HG02610 (cell line): ENCODE measurements at regions not wholly inside any gene's neighbourhood (a gene's known extent, or its start where the extent isn't known, plus 50 kb on each side); places are given as distances from the start of the nearest gene placed in this dataset.
A peak's percentile ranks its signal among the peaks of the same experiment; 100 is the strongest.
"Not testable (repeated sequence)": the region's sequence is repeated elsewhere in the genome, so short reads cannot be mapped to it uniquely, and the experiment has no call there.

Source experiments
- ATAC-seq: cut with Tn5 transposase; IDR thresholded peaks from one replicate; pipeline ENCODE4 v1.9.1; 2021; ENCODE audit warnings: mild to moderate bottlenecking, moderate library complexity; ENCODE audit not compliant: unreplicated experiment

DNA sequence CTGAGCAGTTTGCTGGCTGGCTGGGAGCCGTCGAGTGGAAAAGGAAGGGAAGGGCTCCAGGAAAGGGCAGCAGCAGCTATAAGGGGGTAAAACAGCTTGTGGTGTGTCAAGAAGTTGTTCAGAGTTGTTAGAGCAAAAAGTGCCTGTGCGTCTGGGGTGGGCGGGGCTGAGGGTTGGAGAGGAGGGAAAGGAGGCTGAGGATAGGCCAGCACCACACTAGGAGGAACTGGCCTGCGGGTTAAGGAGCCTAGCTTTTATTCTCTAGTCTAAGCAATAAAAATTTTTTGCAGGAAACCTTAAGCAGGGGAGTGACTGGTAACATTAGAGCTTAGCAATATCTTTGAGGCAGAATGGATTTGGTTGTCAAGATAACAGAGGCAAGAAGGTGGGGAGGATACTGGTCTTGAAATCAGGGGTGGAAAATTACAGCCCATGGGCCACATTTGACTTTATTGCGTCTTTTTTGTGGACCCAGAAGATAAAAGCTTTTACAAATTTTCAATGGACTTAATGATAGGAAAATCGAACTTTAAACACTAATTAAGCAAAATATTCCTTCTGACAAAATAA, 134.5 kb upstream of the AADACL2 start:
- ATAC-seq, result no peak

DNA sequence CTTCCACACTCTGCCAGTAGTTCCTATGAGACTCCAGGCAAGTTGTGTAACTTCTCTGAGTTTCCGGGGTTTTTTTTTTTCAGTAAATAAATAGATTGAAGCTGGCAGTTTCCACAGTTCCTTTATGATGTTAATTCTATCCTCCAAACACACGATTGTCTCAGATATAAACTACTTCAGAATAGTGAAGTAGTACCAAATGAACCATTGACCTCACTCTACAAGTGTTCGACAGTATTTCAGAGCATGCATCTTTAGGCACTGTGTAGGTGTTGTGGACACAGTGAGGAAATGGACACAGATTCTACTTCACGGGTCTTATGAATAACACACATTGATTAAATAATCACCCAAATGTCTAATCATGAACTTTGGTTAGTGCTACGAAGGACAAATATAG, 136.1 kb upstream of the IGSF10 start:
- no peak for ATAC-seq

DNA sequence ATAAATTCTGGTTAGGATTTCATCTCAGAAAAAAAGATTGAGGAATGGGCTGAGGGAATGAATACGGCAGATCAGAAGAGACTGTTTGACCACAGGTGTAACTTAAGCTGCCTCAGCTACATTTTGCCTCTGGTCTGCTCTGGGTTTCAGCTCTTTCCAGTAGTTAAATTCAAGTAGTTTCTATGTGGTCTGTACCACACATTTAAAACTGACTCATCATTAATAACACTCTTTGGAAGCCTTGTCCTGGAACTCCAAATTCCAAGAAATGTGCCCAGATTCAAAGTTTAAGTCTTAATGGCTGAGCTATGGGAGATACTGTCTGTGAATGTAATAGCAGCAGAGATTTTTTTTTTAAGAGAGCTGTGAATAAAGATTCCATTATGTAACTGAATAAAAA, 133.1 kb upstream of the IGSF10 start:
- ATAC-seq, result no peak

DNA sequence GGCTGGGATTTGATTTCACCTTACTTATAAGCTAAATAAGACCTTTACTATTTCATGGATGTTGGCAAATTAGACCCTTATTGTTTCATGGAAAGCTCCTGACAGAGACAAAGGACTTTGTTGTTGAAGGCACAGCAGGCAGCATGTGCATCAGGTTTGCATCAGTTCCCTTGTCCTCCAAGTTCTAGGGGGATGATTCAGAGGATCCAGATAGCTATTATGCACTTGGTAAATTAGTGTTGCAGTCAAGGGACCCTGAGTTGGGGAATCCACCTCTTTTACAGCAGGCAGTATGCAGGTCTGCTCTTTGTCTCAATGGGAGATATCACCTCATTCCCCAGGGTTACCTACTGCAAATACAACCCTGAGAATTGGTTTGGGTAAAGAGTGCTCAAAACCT, 131.4 kb upstream of the IGSF10 start:
- ATAC-seq, result no peak

DNA sequence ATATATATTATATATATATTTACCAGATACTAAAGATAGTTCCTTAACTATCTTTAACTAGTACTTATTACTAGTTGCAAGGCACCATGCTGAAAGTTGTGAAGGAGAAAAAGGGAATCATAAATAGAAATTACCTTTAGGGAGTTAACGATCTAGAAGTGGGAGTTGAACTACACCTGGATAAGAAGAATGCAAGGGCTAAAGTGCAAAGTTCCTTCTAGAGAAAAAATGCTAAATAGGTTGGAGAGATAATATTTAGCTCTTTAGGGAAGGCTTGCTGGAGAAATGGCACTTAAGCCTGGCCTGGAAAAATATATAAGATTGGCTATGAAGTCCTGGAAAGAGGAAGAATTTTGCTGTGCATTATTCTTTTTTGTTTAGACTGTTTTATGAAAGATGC, 130.6 kb upstream of the IGSF10 start:
- no peak for ATAC-seq

DNA sequence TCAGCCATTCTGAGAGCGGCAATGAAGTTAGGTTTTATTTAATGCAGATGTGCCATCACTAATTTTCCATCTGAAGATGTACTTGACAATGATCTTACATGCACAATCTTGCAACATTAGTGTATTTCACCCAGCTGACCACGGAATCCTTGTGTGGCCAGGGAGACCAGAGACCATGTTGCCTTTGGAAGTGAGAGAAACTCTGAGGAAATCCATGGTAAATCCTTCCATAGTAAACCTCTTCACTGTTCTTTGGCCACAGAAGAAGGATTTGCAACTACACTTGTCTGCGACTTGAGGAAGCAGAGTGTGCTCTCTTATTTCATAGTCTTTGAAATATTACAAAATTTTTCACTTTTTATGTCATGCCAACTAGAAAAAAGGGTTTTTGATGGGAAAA, 128.4 kb upstream of the IGSF10 start:
- no peak for ATAC-seq

DNA sequence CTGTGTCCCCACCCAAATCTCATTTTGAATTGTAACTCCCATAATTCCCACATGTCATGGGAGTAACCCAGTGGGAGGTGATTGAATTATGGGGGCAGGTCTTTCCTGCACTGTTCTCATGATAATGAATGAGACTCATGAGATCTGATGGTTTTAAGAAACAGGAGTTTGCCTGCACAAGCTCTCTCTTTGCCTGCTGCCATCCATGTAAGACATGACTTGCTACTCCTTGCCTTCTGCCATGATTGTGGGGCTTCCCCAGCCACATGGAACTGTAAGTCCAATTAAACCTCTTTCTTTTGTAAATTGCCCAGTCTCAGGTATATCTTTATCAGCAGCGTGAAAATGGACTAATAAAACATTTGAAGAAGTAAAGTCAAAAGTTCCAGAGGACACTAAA, 126.8 kb upstream of the IGSF10 start:
- ATAC-seq, result not testable (repeated sequence)

DNA sequence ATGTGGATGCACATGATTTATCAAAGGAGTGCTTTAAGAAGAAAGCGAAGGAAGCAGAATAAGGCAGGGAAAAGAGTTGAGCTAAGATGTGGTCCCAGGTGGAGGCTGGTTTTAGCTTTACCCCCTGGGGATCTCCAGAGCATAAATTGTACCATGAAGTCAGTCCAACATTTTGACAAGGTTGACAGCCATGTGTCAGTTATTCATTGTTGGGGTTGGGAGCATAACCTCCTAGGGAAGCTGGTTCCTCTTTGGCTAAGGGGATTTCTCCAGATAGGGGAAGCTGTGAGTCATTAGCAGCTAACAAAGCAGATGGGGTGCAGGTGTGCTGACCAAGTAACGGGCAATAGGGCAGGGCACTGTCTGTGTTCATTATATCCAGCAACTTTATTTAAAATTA, 123.7 kb upstream of the IGSF10 start:
- peak; percentile 87 for ATAC-seq

DNA sequence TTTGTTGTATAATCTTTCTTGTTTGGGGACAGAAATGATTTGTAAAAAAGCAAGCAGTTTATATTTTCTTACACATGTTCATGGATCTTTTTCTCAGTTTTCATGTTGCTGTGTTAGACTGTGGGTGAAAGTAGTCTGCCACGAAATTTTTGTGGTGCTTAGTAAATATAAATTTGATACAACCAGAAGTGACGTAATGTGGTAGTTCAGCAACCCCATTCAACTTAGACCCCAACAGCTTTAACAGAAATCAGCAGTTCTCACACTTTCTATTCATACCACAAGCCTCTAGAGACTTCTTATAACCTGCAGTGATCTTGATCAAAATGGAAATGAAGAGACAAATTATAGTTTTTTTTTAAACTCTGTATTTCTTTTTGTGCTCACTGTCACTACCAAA, 120.2 kb upstream of the IGSF10 start:
- ATAC-seq, result no peak

DNA sequence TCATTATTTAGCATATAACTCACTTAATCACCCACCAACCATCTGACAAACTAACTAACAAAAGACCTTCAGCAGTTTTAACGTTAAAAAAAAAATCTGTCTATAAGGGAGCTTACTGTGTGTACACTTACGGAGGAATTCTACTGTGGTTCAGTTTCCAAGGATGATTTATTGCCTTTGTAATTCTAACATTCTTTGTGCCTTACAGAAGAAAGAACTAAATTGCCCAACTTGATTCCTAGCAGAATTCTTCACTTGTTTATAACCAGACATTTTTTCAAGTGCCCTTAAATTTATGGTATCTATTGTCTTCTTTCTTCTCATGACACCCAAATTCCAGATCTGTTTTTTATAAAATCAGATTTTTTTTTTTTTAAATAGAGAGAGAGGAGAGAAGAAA, 119.7 kb upstream of the IGSF10 start:
- no peak for ATAC-seq

DNA sequence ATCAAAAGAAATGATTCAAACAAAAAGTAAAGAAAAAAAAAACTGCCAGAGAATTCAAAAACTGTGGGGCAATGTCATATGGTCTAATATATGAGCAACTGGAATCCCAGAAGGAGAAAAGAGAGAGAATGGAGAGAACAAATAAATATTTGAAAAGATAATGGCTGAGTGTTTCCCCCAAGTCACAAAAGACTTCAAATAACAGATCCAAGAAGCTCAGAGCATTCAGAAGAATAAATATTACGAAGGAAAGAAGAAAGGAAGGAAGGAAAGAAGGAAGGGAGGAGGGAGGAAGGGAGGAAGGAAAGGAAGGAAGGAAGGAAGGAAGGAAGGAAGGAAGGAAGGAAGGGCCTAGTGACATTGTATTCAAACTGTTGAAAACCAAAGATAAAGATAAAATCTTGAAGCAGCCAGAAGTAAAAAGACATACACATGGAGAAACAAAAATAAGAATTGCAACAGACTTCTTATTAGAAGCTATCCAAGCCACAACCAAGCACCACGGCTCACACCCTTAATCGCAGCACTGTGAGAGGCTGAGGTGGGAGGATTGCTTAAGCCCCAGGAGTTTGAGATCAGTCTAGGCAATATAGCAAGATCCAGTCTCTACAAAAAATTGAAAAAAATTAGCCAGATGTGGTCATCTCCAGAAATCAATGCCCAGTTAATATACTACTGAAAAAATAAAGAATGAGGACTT, 118.9 kb upstream of the IGSF10 start:
- ATAC-seq, result no peak

DNA sequence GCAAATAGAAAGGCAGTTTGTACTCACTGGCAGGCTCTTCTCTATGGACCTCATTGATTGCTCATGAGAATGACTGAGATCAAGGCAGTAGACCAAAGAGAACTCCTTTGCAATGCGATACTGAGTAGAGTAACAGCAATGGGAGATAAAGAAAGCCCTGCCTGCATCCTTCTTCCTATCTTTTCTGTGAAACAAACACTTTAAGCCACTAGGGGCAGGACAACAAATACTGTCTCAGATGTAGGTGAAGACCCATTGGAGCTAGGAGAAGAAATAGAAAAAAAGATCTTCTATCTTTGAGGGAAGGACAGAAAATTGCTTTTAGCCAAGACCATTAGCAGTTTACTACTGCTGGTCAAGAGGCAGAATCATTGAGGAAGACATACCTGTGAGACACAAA, 117.6 kb upstream of the IGSF10 start:
- no peak for ATAC-seq

DNA sequence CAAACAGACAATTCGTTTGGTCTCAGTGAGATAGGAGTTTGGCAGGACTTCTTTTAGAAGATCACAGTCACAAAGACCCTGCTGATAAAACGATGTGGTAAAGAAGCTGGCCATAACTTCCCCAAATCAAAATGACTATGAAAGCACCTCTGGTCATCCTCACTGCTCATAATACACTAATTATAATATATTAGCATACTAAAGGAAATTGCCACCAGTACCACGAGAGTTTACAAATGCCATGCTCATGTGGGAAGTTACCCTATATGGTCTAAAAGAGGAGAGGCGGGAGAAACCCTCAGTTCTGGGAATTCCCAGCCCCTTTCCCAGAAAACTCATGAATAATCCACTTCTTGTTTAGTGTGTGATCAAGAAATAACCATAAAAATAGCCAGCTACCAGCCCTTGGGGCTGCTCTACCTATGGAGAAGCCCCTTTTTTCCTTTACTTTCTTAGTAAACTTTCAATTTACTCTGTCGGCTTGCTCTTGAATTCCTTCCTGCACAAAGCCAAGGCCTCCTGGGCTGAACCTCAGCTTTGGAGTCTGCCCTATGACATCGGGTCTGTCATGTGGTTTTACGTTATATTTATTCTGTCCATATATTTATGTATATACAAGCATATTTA, 115.8 kb upstream of the IGSF10 start:
- no peak for ATAC-seq

DNA sequence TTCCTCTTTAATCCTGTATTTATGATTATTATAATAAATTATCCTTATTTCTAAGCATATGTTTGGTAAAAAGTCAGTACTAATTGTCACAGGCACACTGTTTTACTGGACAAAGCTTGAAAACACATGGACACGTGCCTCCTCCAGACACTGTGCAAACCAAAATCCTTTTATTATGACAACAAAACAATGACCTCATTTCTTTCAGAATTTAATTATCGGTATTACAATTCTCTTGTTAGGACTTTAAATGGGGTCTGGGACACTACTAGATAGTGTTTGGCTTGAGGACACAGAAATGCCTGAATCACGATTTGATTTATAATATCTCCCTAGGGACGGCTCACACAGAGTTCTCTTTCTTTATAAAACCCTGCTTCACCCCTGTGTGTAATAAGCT, 107.3 kb upstream of the IGSF10 start:
- ATAC-seq, result no peak

DNA sequence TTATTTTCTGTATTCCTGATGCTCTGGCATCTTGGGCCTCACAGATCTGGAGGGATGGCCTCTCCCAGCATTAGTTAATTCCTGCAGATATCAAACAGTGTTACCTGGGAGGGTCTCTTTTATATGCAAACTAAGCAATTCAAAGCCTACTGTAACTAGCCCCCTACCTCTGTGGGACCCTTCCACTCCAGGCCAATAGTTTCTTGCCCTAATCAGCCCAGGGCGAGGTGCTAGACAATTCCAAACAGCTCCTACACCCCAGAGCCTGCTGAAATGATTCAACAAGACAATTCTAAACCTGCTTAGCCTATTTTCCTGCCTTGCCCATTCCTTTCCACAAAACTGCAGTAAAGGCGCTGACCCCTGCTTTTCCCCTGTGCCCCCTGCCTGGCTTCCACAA, 106.6 kb upstream of the IGSF10 start:
- no peak for ATAC-seq

DNA sequence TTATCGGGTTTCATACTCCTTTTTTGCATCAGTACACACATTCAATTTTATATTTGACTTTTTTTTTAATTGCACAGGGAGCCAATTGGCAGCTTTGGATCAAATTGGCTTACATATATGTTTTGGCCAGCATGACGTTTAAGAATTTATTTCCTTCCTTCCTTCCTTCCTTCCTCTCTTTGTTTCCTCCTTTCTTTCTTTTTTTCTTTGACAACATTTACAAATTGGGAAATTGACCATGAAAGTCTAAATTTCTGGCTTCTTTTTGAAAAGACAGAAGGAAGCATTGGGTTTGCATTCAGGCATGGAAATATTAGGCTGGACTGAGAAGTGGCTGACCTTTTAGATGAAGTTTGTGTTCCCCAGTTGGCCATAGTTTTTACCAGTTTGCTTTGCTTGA, 103.4 kb upstream of the IGSF10 start:
- ATAC-seq, result no peak

DNA sequence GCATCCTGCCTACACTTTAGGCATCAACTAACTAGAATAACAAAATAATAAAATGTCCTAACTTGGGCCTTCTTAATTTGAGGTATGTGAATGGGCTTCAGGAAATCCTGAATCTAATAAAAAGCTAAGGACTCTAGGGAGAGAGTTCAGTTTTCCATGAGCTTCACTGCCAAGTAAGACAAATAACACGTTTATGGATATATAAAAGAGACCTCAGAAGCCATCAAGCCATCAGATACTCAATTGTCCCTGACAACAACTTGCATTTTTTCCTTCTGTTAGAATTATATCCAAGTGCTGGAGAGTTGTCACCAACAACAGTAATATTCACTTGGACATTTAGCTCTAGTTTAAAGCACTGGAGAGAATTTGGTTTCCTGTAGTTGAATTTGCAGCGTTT, 102.4 kb upstream of the IGSF10 start:
- ATAC-seq, result no peak

DNA sequence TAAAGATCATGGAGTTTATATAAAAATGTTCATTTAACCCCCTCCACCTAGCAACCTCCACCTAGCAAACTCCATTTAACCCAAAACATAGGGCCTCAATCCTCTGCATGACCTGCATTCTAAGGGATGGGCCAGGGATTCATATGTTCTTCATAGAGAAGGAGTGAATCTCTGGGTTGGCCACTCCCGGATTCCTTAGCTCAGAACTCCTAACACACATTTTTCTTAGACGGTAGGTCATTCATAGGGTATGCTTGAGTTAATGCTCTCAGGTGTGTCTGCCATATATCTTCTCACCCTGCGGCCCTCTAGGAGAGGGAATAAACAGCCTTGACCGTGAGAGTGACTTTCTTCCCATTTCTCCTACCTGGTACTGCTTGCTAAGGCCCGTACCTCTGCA, 102.0 kb upstream of the IGSF10 start:
- no peak for ATAC-seq

DNA sequence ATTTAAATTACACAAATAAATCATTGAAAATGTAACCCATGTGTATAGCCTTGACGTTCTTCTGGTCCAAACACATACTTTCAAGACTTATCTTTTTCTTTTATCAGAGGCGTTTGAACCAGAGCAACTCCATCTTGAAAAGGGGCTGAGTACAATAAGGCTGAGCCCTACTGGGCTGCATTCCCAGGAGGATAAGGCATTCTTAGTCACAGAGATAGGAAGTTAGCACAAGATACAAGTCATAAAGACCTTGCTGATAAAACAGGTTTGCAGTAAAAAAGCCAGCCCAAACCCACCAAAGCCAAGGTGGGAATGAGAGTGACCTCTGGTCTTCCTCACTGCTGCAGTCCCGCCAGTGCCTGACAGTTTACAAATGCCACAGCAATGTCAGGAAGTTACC, 101.0 kb upstream of the IGSF10 start:
- no peak for ATAC-seq

DNA sequence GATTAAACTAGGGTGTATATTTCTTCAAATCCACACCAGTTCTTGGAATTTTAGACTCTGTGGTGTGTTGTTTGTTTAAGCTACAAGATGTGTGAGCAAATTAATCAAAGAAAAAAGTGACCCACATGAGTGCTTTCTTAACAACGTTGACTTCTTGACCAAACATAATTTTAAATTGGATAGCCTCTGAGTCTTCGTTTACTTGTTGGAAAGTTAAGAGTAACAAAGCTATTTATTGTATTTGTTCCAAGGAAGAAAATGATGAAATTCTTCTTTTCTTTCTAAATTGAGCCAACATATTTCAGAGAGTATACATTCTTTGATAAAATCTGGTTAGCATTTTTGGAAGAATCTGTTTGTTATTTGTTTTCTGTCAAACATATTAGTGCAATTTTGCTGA, 99.9 kb upstream of the IGSF10 start:
- ATAC-seq, result no peak

DNA sequence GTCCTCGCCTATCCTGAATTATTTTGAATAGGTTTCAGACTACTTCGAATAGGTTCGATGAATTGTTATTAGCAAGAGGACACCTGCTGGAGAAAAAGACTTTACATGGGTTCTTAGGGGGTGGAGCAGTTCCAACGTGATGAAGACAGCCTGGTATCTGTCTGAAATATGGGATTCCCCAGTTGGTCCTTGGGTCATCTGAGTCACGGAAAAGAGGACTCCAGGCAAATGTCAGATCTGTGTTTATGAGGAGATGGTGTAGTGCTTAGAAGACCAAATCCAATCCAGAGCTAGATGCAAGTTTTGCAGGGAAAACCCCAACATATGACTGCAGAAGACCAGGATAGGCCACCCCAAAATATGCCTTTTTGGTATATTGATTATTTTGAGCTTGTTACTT, 98.9 kb upstream of the IGSF10 start:
- ATAC-seq, result no peak

DNA sequence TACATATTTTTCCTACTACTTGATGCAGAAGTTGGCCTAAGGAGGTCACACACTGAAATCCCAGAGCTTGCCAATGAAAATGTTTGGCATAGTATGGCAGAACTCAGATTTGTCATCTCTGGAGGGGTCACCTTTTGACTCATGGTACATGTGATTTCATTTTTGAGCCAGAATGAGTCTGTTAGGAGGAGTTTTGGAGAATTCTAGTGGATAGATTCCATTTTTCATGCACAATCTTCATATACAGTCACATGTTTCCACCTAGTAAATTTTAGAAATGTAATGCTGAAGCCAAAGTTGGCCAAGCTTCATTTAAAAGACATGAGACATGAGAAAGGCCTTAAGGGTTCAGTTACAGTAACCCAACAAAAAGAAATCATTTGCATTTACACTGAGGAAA, 97.8 kb upstream of the IGSF10 start:
- ATAC-seq, result no peak
